H54 (cell line): ENCODE measurements at regions not wholly inside any gene's neighbourhood (a gene's known extent, or its start where the extent isn't known, plus 50 kb on each side); places are given as distances from the start of the nearest gene placed in this dataset.
"Not testable (repeated sequence)": the region's sequence is repeated elsewhere in the genome, so short reads cannot be mapped to it uniquely, and the experiment has no call there.

Source experiments
- DNase-seq: peaks from one replicate; pipeline ENCODE4 v3.0.0; 2011; ENCODE audit warnings: low spot score, mixed read lengths; ENCODE audit not compliant: insufficient read length
- FAIRE-seq: peaks from 3 replicates; lab custom pipeline; 2011; peaks lifted over from hg19 to GRCh38; lab: Jason Lieb, UNC
- POLR2A ChIP-seq: IDR thresholded peaks from 2 replicates; pipeline ENCODE4 v1.6.1; 2011; ENCODE audit warnings: low read depth, mild to moderate bottlenecking, low read length

GRCh38 chr16:72590151-72590937 lies 418.4 kb upstream of the PMFBP1 start:
- FAIRE-seq (no peak), DNase-seq (no peak)
- no peak for TF ChIP-seq POLR2A

GRCh38 chr16:72588551-72588950 lies 416.6 kb upstream of the PMFBP1 start:
- DNase-seq (no peak), FAIRE-seq (no peak)
- no peak for TF ChIP-seq POLR2A

GRCh38 chr16:72578061-72578460 lies 406.1 kb upstream of the PMFBP1 start:
- FAIRE-seq, DNase-seq: not testable (repeated sequence)

GRCh38 chr16:72576189-72576588 lies 404.2 kb upstream of the PMFBP1 start:
- DNase-seq (no peak), FAIRE-seq (no peak)
- TF ChIP-seq POLR2A: no peak

GRCh38 chr16:72569677-72570076 lies 397.7 kb upstream of the PMFBP1 start:
- no peak for TF ChIP-seq POLR2A
- no peak for DNase-seq
- no peak for FAIRE-seq

- no peak for DNase-seq
- TF ChIP-seq POLR2A: no peak
- no peak for FAIRE-seq
Measured at GRCh38 chr16:72568502-72568901, 396.5 kb upstream of the PMFBP1 start.

GRCh38 chr16:72566174-72566573 lies 394.2 kb upstream of the PMFBP1 start:
- TF ChIP-seq POLR2A: no peak
- peak; percentile 11 for FAIRE-seq
- DNase-seq: no peak

GRCh38 chr16:72565106-72565505 lies 393.2 kb upstream of the PMFBP1 start:
- FAIRE-seq: no peak
- DNase-seq: no peak
- TF ChIP-seq POLR2A: no peak

- no peak for DNase-seq
- no peak for FAIRE-seq
- TF ChIP-seq POLR2A: no peak
Measured at GRCh38 chr16:72560617-72561016, 388.7 kb upstream of the PMFBP1 start.

GRCh38 chr16:72558501-72558900 lies 386.5 kb upstream of the PMFBP1 start:
- no peak for TF ChIP-seq POLR2A
- DNase-seq (no peak), FAIRE-seq (no peak)

- TF ChIP-seq POLR2A: no peak
- DNase-seq (no peak), FAIRE-seq (peak; percentile 23)
Measured at GRCh38 chr16:72554935-72555334, 383.0 kb upstream of the PMFBP1 start.

GRCh38 chr16:72552654-72553053 lies 380.7 kb upstream of the PMFBP1 start:
- peak; percentile 58 for FAIRE-seq
- no peak for DNase-seq
- TF ChIP-seq POLR2A: no peak

GRCh38 chr16:72551649-72552048 lies 379.7 kb upstream of the PMFBP1 start:
- no peak for FAIRE-seq
- TF ChIP-seq POLR2A: no peak
- DNase-seq: no peak

- FAIRE-seq (no peak), DNase-seq (no peak)
- no peak for TF ChIP-seq POLR2A
Measured at GRCh38 chr16:72549878-72550277, 377.9 kb upstream of the PMFBP1 start.

GRCh38 chr16:72542102-72542501 lies 370.1 kb upstream of the PMFBP1 start:
- FAIRE-seq (no peak), DNase-seq (no peak)
- no peak for TF ChIP-seq POLR2A

- DNase-seq (peak; percentile 17), FAIRE-seq (peak; percentile 94)
Measured at GRCh38 chr16:72537664-72538063, 365.7 kb upstream of the PMFBP1 start.

More at GRCh38 chr16:72537664-72538063, 365.7 kb upstream of the PMFBP1 start:
- no peak for TF ChIP-seq POLR2A
